ENCODE measurements at regions not wholly inside any gene's neighbourhood (a gene's known extent, or its start where the extent isn't known, plus 50 kb on each side); places are given as distances from the start of the nearest gene placed in this dataset.
"Not testable (repeated sequence)": the region's sequence is repeated elsewhere in the genome, so short reads cannot be mapped to it uniquely, and the experiment has no call there.

DNA sequence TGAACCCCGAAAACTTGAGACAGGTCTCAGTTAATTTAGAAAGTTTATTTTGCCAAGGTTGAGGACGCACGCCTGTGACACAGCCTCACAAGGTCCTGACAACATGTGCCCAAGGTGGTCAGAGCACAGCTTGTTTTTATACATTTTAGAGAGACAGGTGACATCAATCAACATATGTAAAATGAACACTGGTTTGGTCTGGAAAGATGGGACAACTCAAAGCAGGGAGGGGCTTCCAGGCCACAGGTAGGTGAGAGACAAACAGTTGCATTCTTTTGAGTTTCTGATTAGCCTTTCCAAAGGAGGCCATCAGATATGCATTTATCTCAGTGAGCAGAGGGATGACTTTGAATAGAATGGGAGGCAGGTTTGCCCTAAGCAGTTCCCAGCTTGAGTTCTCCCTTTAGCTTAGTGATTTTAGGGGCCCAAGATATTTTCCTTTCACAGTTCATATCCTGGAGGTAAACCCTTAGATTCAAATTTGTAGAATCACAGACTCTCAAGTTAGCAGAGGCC is 262.8 kb downstream of the ARHGAP12 start:
- TF ChIP-seq POLR2AphosphoS5 (IDR thresholded peaks at IDR 0.05; ENCODE audit: low read depth); SPI1 (IDR thresholded peaks at IDR 0.05; ENCODE audit: borderline replicate concordance, low read depth): not testable (repeated sequence)
- TF ChIP-seq, protein P1, sequence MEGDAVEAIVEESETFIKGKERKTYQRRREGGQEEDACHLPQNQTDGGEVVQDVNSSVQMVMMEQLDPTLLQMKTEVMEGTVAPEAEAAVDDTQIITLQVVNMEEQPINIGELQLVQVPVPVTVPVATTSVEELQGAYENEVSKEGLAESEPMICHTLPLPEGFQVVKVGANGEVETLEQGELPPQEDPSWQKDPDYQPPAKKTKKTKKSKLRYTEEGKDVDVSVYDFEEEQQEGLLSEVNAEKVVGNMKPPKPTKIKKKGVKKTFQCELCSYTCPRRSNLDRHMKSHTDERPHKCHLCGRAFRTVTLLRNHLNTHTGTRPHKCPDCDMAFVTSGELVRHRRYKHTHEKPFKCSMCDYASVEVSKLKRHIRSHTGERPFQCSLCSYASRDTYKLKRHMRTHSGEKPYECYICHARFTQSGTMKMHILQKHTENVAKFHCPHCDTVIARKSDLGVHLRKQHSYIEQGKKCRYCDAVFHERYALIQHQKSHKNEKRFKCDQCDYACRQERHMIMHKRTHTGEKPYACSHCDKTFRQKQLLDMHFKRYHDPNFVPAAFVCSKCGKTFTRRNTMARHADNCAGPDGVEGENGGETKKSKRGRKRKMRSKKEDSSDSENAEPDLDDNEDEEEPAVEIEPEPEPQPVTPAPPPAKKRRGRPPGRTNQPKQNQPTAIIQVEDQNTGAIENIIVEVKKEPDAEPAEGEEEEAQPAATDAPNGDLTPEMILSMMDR (IDR thresholded peaks at IDR 0.05; ENCODE audit: insufficient read depth, low read length), result not testable (repeated sequence)
- TF ChIP-seq, protein P2, sequence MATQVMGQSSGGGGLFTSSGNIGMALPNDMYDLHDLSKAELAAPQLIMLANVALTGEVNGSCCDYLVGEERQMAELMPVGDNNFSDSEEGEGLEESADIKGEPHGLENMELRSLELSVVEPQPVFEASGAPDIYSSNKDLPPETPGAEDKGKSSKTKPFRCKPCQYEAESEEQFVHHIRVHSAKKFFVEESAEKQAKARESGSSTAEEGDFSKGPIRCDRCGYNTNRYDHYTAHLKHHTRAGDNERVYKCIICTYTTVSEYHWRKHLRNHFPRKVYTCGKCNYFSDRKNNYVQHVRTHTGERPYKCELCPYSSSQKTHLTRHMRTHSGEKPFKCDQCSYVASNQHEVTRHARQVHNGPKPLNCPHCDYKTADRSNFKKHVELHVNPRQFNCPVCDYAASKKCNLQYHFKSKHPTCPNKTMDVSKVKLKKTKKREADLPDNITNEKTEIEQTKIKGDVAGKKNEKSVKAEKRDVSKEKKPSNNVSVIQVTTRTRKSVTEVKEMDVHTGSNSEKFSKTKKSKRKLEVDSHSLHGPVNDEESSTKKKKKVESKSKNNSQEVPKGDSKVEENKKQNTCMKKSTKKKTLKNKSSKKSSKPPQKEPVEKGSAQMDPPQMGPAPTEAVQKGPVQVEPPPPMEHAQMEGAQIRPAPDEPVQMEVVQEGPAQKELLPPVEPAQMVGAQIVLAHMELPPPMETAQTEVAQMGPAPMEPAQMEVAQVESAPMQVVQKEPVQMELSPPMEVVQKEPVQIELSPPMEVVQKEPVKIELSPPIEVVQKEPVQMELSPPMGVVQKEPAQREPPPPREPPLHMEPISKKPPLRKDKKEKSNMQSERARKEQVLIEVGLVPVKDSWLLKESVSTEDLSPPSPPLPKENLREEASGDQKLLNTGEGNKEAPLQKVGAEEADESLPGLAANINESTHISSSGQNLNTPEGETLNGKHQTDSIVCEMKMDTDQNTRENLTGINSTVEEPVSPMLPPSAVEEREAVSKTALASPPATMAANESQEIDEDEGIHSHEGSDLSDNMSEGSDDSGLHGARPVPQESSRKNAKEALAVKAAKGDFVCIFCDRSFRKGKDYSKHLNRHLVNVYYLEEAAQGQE (IDR thresholded peaks at IDR 0.05; ENCODE audit: insufficient replicate concordance, low read depth), result not testable (repeated sequence)

Data from HL-60 (cell line).